Gastroesophageal sphincter (tissue), 4 donors: ENCODE measurements at regions not wholly inside any gene's neighbourhood (a gene's known extent, or its start where the extent isn't known, plus 50 kb on each side); places are given as distances from the start of the nearest gene placed in this dataset.

ENCODE experiments used
- ATAC-seq: fragments of 150-250 bp; one replicate; pipeline ENCODE4 v1.9.1; 2016; ENCODE audit warnings: mild to moderate bottlenecking, moderate library complexity
- H3K27ac ChIP-seq, 4 donors: fragments of 200-600 bp; sonication (generic) in 3 of 4; 1 replicate in 3 of 4; 2 replicates in 1 of 4; pipeline ENCODE4 v1.5.1; 2016 to 2019
- H3K27me3 ChIP-seq: fragments of 200-600 bp; sonication (generic); one replicate; pipeline ENCODE4 v1.5.1; 2019
- H3K36me3 ChIP-seq, 2 donors: fragments of 200-600 bp; sonication (generic); one replicate each; pipeline ENCODE4 v1.5.1; 2019; ENCODE audit warnings: control low read depth in 1 of 2
- H3K4me1 ChIP-seq, 3 donors: fragments of 200-600 bp; sonication (generic); 1 replicate in 2 of 3; 2 replicates in 1 of 3; pipeline ENCODE4 v1.5.1; 2016 to 2019; ENCODE audit warnings: control low read depth in 2 of 3
- H3K4me3 ChIP-seq, 2 donors: fragments of 200-600 bp; sonication (generic); one replicate each; pipeline ENCODE4 v1.5.1; 2019; ENCODE audit warnings: mild to moderate bottlenecking in 1 of 2, moderate library complexity in 1 of 2
- H3K9me3 ChIP-seq, 3 donors: fragments of 200-600 bp; sonication (generic); one replicate each; pipeline ENCODE4 v1.5.1; 2017 to 2019; ENCODE audit warnings: control low read depth in 2 of 3
- EP300 ChIP-seq: sonication (generic); formaldehyde crosslinking; IDR thresholded peaks from one replicate; pipeline ENCODE4 v1.6.1; 2017; ENCODE audit warnings: antibody characterized with exemption, mild to moderate bottlenecking
- POLR2A ChIP-seq, 2 donors: fragments of 450-650 bp; IDR thresholded peaks; one replicate each; pipeline ENCODE4 v1.6.1; 2017; ENCODE audit warnings: antibody characterized with exemption in 2 of 2, mild to moderate bottlenecking in 2 of 2, moderate library complexity in 1 of 2
- POLR2AphosphoS5 ChIP-seq: sonication (generic); formaldehyde crosslinking; IDR thresholded peaks from one replicate; pipeline ENCODE4 v1.6.1; 2017; ENCODE audit warnings: antibody characterized with exemption
- WGBS, 2 donors: methylation state at CpG; one replicate each; pipeline ENCODE4 v1.1.5; 2018; ENCODE audit warnings: low coverage in 1 of 2; 5-methylcytosine and 5-hydroxymethylcytosine counted together
- TF ChIP-seq, protein P1 (sequence below), 4 experiments: fragments of 200-600 bp in 2 of 4; fragments of 450-650 bp in 2 of 4; sonication (generic) in 1 of 4; IDR thresholded peaks; one replicate each; pipeline ENCODE4 v1.5.1; 2017 to 2019; ENCODE audit warnings: antibody characterized with exemption in 4 of 4, mild to moderate bottlenecking in 2 of 4, moderate library complexity in 2 of 4

DNA sequence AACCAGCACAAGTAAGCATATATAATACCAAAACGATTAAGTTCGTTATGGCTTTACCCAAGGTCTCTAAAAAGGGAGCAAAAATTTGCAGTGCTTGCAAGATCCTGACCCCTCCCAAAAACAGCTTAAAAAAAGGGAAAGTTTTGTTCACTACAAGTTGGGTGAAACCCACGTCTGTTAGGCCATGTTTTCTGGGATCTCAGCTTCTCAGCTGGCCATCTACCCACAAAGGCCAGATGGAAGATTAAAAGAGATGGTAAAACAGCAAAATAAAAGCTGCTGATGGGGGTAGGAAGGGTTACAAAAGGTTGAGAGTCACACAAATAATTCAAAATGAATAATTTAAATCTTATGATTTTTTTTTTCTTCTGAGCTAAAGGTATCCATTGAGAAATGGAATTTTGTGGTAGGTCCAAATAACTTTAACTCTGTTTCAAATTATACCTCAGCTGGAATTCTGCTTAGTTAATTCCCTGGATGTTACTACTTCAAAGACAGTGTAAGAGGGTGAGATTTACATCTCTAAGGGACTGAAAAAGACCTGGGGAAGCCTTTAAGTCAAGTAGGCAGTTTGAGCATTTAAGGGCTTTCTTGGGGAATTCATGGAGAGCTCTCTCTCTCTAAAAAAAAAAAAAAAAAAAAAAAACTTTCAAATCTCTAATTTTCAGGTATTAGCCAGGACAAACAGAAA, 185.6 kb upstream of the NAV3 start:
- TF ChIP-seq, protein P1, sequence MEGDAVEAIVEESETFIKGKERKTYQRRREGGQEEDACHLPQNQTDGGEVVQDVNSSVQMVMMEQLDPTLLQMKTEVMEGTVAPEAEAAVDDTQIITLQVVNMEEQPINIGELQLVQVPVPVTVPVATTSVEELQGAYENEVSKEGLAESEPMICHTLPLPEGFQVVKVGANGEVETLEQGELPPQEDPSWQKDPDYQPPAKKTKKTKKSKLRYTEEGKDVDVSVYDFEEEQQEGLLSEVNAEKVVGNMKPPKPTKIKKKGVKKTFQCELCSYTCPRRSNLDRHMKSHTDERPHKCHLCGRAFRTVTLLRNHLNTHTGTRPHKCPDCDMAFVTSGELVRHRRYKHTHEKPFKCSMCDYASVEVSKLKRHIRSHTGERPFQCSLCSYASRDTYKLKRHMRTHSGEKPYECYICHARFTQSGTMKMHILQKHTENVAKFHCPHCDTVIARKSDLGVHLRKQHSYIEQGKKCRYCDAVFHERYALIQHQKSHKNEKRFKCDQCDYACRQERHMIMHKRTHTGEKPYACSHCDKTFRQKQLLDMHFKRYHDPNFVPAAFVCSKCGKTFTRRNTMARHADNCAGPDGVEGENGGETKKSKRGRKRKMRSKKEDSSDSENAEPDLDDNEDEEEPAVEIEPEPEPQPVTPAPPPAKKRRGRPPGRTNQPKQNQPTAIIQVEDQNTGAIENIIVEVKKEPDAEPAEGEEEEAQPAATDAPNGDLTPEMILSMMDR (IDR thresholded peaks at IDR 0.05) = no peak
- TF ChIP-seq EP300 (no peak), POLR2A (IDR thresholded peaks at IDR 0.05) (no peak), POLR2AphosphoS5 (no peak)
- Histone ChIP-seq H3K4me1 (no peaks in the 10 kb centered on the region), H3K27me3 (no peaks in the 10 kb centered on the region), H3K36me3 (no peaks in the 10 kb centered on the region), H3K27ac (no peak overlapping the region), H3K9me3 (no peaks in the 10 kb centered on the region), H3K4me3 (no peak overlapping the region)
- 60% methylated on average over 3 of the region's 3 CpGs; no CpG with 5 or more reads in 1 of the 2 donors for WGBS, 2 donors
- ATAC-seq = no peak

DNA sequence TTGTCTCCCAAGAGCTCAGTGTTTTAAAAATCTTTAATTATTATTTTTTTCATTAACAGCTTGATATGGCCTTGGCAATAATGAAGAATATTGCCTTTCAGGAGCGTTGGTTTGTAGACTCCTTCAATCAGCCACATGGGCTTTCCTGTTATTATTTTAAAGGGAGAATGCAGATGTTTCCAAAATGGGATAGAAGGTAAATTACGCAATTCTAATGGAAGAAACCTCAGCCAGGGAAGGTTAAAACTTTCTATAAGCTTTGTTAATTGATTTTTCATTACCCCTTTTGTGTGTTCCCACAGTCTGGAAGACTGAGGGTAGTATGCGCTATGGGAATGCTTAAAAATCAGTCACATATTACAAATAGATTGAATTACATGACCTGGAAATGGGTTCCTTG, 188.4 kb upstream of the NAV3 start:
- H3K9me3 ChIP-seq = no peaks in the 10 kb centered on the region
- H3K4me3 ChIP-seq = no peak overlapping the region
- no peaks in the 10 kb centered on the region for H3K27me3 ChIP-seq
- WGBS, 2 donors = 93 to 100% methylated on average over 2 to 3 of the region's 3 CpGs
- H3K36me3 ChIP-seq = no peaks in the 10 kb centered on the region
- no peaks in the 10 kb centered on the region for H3K4me1 ChIP-seq
- TF ChIP-seq, protein P1 (IDR thresholded peaks at IDR 0.05) = no peak
- TF ChIP-seq POLR2A (IDR thresholded peaks at IDR 0.05) (no peak), POLR2AphosphoS5 (no peak)
- no peak for ATAC-seq
- no peak overlapping the region for H3K27ac ChIP-seq

DNA sequence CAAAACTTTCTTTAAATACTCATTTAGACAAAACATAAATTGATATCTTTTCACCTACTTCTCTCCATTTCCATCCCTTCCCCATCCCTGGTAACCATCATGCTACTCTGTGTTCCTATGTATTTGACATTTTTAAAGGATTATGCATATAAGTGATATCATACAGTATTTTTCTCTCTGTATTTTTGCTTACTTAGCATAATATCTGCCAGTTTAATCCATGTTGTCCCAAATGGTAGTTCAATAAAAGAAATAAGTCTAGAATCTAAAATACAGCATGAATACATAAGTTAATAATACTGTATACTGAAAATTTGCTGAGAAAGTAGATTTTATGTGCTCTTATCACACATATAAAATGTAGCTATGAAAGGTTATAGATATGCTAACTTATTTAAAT, 190.3 kb upstream of the NAV3 start:
- ATAC-seq = no peak
- Histone ChIP-seq H3K27me3 (no peaks in the 10 kb centered on the region), H3K36me3 (no peaks in the 10 kb centered on the region), H3K27ac (no peak overlapping the region), H3K9me3 (no peaks in the 10 kb centered on the region), H3K4me1 (no peaks in the 10 kb centered on the region), H3K4me3 (no peak overlapping the region)
- TF ChIP-seq EP300 (no peak), POLR2A (IDR thresholded peaks at IDR 0.05) (no peak), POLR2AphosphoS5 (no peak)
- TF ChIP-seq, protein P1 (IDR thresholded peaks at IDR 0.05) = no peak

DNA sequence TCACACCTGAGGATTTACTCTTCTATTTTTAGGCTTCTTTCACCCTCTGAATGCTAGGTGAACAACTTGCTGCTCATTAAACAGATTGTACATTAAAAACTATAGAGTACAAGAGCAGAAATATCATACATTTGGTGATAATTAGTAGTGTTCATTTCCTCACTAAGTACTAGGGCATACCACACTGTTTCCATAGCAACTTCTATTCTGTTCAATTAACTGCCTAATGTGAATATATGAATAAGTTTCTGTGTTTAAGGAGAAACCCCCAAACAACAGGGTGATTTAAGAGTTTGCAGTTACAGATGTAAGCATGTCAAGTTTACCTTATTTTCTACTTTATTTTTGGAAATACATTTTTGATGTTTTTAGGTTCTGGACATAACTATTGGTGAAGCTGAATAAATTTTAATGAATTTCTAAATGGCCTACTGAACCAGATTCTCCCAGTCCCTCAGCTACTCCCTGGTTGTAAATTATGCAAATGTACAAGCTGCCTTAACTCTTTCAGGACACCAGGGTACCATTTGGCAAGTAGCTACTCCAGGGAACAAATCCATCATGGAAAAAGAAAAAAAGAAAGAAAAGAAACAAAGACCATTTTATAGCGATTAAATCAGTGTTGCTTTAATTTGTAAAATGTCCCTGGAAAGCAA, 199.8 kb upstream of the NAV3 start:
- no peaks in the 10 kb centered on the region for H3K4me1 ChIP-seq
- no peak overlapping the region for H3K4me3 ChIP-seq
- H3K9me3 ChIP-seq = no peaks in the 10 kb centered on the region
- 70 to 80% methylated on average over 1 of the region's 1 CpG for WGBS, 2 donors
- no peaks in the 10 kb centered on the region for H3K27me3 ChIP-seq
- no peak for TF ChIP-seq POLR2A (IDR thresholded peaks at IDR 0.05)
- TF ChIP-seq, protein P1 (IDR thresholded peaks at IDR 0.05) = no peak
- no peak for ATAC-seq
- no peaks in the 10 kb centered on the region for H3K36me3 ChIP-seq
- H3K27ac ChIP-seq = no peak overlapping the region

DNA sequence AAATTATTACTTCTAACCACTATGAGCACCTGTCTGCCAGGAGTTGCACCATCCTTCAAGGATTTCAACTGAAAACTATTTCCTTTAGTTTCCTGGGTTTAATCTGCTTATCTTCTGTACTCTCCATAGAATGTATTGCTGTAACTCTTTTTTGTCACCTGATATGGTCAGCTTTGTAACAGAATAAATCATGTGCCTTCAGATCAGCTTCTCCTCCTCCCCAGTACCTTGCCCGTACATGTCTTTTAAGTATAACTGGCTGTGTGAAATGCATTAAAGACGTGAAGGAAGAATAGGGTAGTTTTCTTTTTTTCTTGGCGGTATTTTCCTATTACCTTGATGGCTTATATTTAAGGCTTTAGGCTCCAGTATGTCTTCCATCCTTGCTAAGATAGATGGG, 200.3 kb upstream of the NAV3 start:
- Histone ChIP-seq H3K36me3 (no peaks in the 10 kb centered on the region), H3K27me3 (no peaks in the 10 kb centered on the region), H3K4me3 (no peak overlapping the region), H3K4me1 (no peaks in the 10 kb centered on the region), H3K9me3 (no peaks in the 10 kb centered on the region), H3K27ac (no peak overlapping the region)
- WGBS, 2 donors = 92 to 93% methylated on average over 2 to 3 of the region's 3 CpGs
- TF ChIP-seq, protein P1 (IDR thresholded peaks at IDR 0.05) = no peak
- TF ChIP-seq EP300 = no peak
- TF ChIP-seq POLR2AphosphoS5 = no peak
- TF ChIP-seq POLR2A (IDR thresholded peaks at IDR 0.05) = no peak
- no peak for ATAC-seq
